ENCODE measurements at regions not wholly inside any gene's neighbourhood (a gene's known extent, or its start where the extent isn't known, plus 50 kb on each side); places are given as distances from the start of the nearest gene placed in this dataset.
"Not testable (repeated sequence)": the region's sequence is repeated elsewhere in the genome, so short reads cannot be mapped to it uniquely, and the experiment has no call there.

- DNase-seq (no peak), ATAC-seq (no peak)
- H3K9me3 ChIP-seq (ENCODE audit: control insufficient read depth, low read length, poor library complexity, severe bottlenecking): no peaks in the 10 kb centered on the region
- H3K4me1 Mint-ChIP-seq: no peaks in the 10 kb centered on the region
- H3K36me3 Mint-ChIP-seq (ENCODE audit: low read depth): no peaks in the 10 kb centered on the region
- H3K4me3 Mint-ChIP-seq: no peak overlapping the region
- no peaks in the 10 kb centered on the region for H3K27me3 Mint-ChIP-seq
- H3K27ac Mint-ChIP-seq: no peak overlapping the region
Measured at GRCh38 chr4:29320947-29321620, 1399.1 kb upstream of the PCDH7 start.

GRCh38 chr4:29326004-29326403 lies 1394.2 kb upstream of the PCDH7 start:
- no peak for ATAC-seq

GRCh38 chr4:29326816-29327215 lies 1393.4 kb upstream of the PCDH7 start:
- no peak overlapping the region for H3K4me3 Mint-ChIP-seq
- H3K9me3 ChIP-seq (ENCODE audit: control insufficient read depth, low read length, poor library complexity, severe bottlenecking): no peaks in the 10 kb centered on the region
- no peaks in the 10 kb centered on the region for H3K36me3 Mint-ChIP-seq (ENCODE audit: low read depth)
- H3K4me1 Mint-ChIP-seq: no peaks in the 10 kb centered on the region
- ATAC-seq (no peak), DNase-seq (no peak)
- H3K27ac Mint-ChIP-seq: no peak overlapping the region
- H3K27me3 Mint-ChIP-seq: no peaks in the 10 kb centered on the region

More at GRCh38 chr4:29326004-29326403, 1394.2 kb upstream of the PCDH7 start:
- H3K9me3 ChIP-seq (ENCODE audit: control insufficient read depth, low read length, poor library complexity, severe bottlenecking): no peaks in the 10 kb centered on the region
- H3K27me3 Mint-ChIP-seq: no peaks in the 10 kb centered on the region
- H3K36me3 Mint-ChIP-seq (ENCODE audit: low read depth): no peaks in the 10 kb centered on the region
- DNase-seq: no peak
- no peak overlapping the region for H3K4me3 Mint-ChIP-seq
- H3K4me1 Mint-ChIP-seq: no peaks in the 10 kb centered on the region
- no peak overlapping the region for H3K27ac Mint-ChIP-seq

- no peak for DNase-seq
- ATAC-seq: no peak
- H3K4me3 Mint-ChIP-seq: no peak overlapping the region
- no peaks in the 10 kb centered on the region for H3K36me3 Mint-ChIP-seq (ENCODE audit: low read depth)
- H3K27me3 Mint-ChIP-seq: no peaks in the 10 kb centered on the region
- H3K9me3 ChIP-seq (ENCODE audit: control insufficient read depth, low read length, poor library complexity, severe bottlenecking): no peaks in the 10 kb centered on the region
- no peaks in the 10 kb centered on the region for H3K4me1 Mint-ChIP-seq
- no peak overlapping the region for H3K27ac Mint-ChIP-seq
Measured at GRCh38 chr4:29336861-29337260, 1383.3 kb upstream of the PCDH7 start.

GRCh38 chr4:29372971-29373370 lies 1347.2 kb upstream of the PCDH7 start:
- DNase-seq: no peak
- Mint-ChIP-seq H3K27ac (no peak overlapping the region), H3K4me3 (no peak overlapping the region), H3K4me1 (no peaks in the 10 kb centered on the region), H3K36me3 (ENCODE audit: low read depth) (no peaks in the 10 kb centered on the region), H3K27me3 (no peaks in the 10 kb centered on the region)
- no peak for ATAC-seq
- H3K9me3 ChIP-seq (ENCODE audit: control insufficient read depth, low read length, poor library complexity, severe bottlenecking): no peaks in the 10 kb centered on the region

- DNase-seq (no peak), ATAC-seq (no peak)
- no peaks in the 10 kb centered on the region for H3K9me3 ChIP-seq (ENCODE audit: control insufficient read depth, low read length, poor library complexity, severe bottlenecking)
- Mint-ChIP-seq H3K4me1 (no peaks in the 10 kb centered on the region), H3K4me3 (no peak overlapping the region), H3K36me3 (ENCODE audit: low read depth) (no peaks in the 10 kb centered on the region), H3K27me3 (no peaks in the 10 kb centered on the region), H3K27ac (no peak overlapping the region)
Measured at GRCh38 chr4:29375716-29376115, 1344.5 kb upstream of the PCDH7 start.

- H3K27me3 Mint-ChIP-seq; H3K36me3 Mint-ChIP-seq (ENCODE audit: low read depth); ATAC-seq; H3K27ac Mint-ChIP-seq; H3K9me3 ChIP-seq (ENCODE audit: control insufficient read depth, low read length, poor library complexity, severe bottlenecking); H3K4me3 Mint-ChIP-seq; H3K4me1 Mint-ChIP-seq; DNase-seq: not testable (repeated sequence)
Measured at GRCh38 chr4:29378237-29378636, 1341.9 kb upstream of the PCDH7 start.

- ATAC-seq (no peak), DNase-seq (no peak)
- no peaks in the 10 kb centered on the region for H3K36me3 Mint-ChIP-seq (ENCODE audit: low read depth)
- no peak overlapping the region for H3K27ac Mint-ChIP-seq
- H3K4me3 Mint-ChIP-seq: no peak overlapping the region
- H3K4me1 Mint-ChIP-seq: no peaks in the 10 kb centered on the region
- no peaks in the 10 kb centered on the region for H3K27me3 Mint-ChIP-seq
- H3K9me3 ChIP-seq (ENCODE audit: control insufficient read depth, low read length, poor library complexity, severe bottlenecking): no peaks in the 10 kb centered on the region
Measured at GRCh38 chr4:29390921-29391320, 1329.2 kb upstream of the PCDH7 start.

GRCh38 chr4:29405116-29405515 lies 1315.1 kb upstream of the PCDH7 start:
- DNase-seq: no peak
- H3K4me3 Mint-ChIP-seq: no peak overlapping the region
- no peaks in the 10 kb centered on the region for H3K9me3 ChIP-seq (ENCODE audit: control insufficient read depth, low read length, poor library complexity, severe bottlenecking)
- H3K27ac Mint-ChIP-seq: no peak overlapping the region
- no peaks in the 10 kb centered on the region for H3K4me1 Mint-ChIP-seq
- no peaks in the 10 kb centered on the region for H3K27me3 Mint-ChIP-seq
- no peaks in the 10 kb centered on the region for H3K36me3 Mint-ChIP-seq (ENCODE audit: low read depth)
- ATAC-seq: no peak

GRCh38 chr4:29415771-29416170 lies 1304.4 kb upstream of the PCDH7 start:
- DNase-seq: no peak
- peaks cover 2% of the 10 kb centered on the region for H3K9me3 ChIP-seq (ENCODE audit: control insufficient read depth, low read length, poor library complexity, severe bottlenecking)
- Mint-ChIP-seq H3K27me3 (no peaks in the 10 kb centered on the region), H3K4me1 (no peaks in the 10 kb centered on the region), H3K4me3 (no peak overlapping the region), H3K36me3 (ENCODE audit: low read depth) (no peaks in the 10 kb centered on the region), H3K27ac (no peak overlapping the region)
- ATAC-seq: no peak

GRCh38 chr4:29423836-29424721 lies 1296.1 kb upstream of the PCDH7 start:
- H3K36me3 Mint-ChIP-seq (ENCODE audit: low read depth): no peaks in the 10 kb centered on the region
- DNase-seq: no peak
- H3K4me1 Mint-ChIP-seq: no peaks in the 10 kb centered on the region
- H3K4me3 Mint-ChIP-seq: no peak overlapping the region
- no peak overlapping the region for H3K27ac Mint-ChIP-seq
- H3K27me3 Mint-ChIP-seq: no peaks in the 10 kb centered on the region
- ATAC-seq: no peak
- H3K9me3 ChIP-seq (ENCODE audit: control insufficient read depth, low read length, poor library complexity, severe bottlenecking): peaks cover 3% of the 10 kb centered on the region

GRCh38 chr4:29453303-29453820 lies 1266.8 kb upstream of the PCDH7 start:
- H3K9me3 ChIP-seq (ENCODE audit: control insufficient read depth, low read length, poor library complexity, severe bottlenecking): no peaks in the 10 kb centered on the region
- Mint-ChIP-seq H3K36me3 (ENCODE audit: low read depth) (no peaks in the 10 kb centered on the region), H3K4me1 (no peaks in the 10 kb centered on the region), H3K4me3 (no peak overlapping the region), H3K27me3 (no peaks in the 10 kb centered on the region), H3K27ac (no peak overlapping the region)
- DNase-seq (no peak), ATAC-seq (no peak)

- Mint-ChIP-seq H3K27me3 (no peaks in the 10 kb centered on the region), H3K4me3 (no peak overlapping the region), H3K36me3 (ENCODE audit: low read depth) (no peaks in the 10 kb centered on the region), H3K27ac (no peak overlapping the region), H3K4me1 (no peaks in the 10 kb centered on the region)
- no peak for ATAC-seq
- DNase-seq: no peak
- no peaks in the 10 kb centered on the region for H3K9me3 ChIP-seq (ENCODE audit: control insufficient read depth, low read length, poor library complexity, severe bottlenecking)
Measured at GRCh38 chr4:29459926-29460325, 1260.2 kb upstream of the PCDH7 start.

All from T-helper 17 cell (primary cell).